ENCODE measurements at regions not wholly inside any gene's neighbourhood (a gene's known extent, or its start where the extent isn't known, plus 50 kb on each side); places are given as distances from the start of the nearest gene placed in this dataset.

DNA sequence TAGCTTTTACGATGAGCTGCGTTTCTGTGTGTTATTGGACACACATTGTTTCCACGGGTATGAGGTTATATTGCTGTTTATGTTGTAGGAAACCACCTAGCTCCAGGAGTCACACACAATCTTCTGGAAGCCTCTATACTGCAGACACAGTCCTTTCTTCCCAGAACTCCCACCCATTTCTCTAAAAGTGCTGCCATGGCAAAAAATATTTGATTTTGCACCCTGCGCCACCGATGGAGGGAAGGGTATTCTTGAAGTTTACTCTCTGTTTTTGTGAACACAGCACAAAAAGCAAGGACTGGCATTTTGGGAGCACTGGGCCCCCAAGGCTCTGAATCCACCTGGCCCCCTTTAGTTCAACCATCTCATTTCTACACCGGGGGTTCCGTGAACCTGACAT lies 187.5 kb downstream of the ICE1 start:
- no peak for TF ChIP-seq POLR2A (IDR thresholded peaks at IDR 0.05)
- TF ChIP-seq, protein P1, sequence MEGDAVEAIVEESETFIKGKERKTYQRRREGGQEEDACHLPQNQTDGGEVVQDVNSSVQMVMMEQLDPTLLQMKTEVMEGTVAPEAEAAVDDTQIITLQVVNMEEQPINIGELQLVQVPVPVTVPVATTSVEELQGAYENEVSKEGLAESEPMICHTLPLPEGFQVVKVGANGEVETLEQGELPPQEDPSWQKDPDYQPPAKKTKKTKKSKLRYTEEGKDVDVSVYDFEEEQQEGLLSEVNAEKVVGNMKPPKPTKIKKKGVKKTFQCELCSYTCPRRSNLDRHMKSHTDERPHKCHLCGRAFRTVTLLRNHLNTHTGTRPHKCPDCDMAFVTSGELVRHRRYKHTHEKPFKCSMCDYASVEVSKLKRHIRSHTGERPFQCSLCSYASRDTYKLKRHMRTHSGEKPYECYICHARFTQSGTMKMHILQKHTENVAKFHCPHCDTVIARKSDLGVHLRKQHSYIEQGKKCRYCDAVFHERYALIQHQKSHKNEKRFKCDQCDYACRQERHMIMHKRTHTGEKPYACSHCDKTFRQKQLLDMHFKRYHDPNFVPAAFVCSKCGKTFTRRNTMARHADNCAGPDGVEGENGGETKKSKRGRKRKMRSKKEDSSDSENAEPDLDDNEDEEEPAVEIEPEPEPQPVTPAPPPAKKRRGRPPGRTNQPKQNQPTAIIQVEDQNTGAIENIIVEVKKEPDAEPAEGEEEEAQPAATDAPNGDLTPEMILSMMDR (IDR thresholded peaks at IDR 0.05) = no peak
- Histone ChIP-seq H3K9me3 (replicated peaks in 1 of 3) (no peaks in the 10 kb centered on the region), H3K4me1 (replicated peaks in 1 of 2) (peaks cover 0 to 16% of the 10 kb centered on the region in 2 donors), H3K36me3 (replicated peaks in 1 of 2) (no peaks in the 10 kb centered on the region), H3K4me3 (no peak overlapping the region), H3K27me3 (no peaks in the 10 kb centered on the region), H3K27ac (no peak overlapping the region)
- 93 to 96% (median 95%) methylated on average over 7 of the region's 7 CpGs for WGBS, 4 donors
- DNase-seq = no peak
- intact Hi-C loops (cut with DNase I) = no loop called here

- 56 to 66% (median 62%) methylated on average over 14 to 15 of the region's 15 CpGs for WGBS, 4 donors
- Histone ChIP-seq H3K36me3 (replicated peaks in 1 of 2) (no peaks in the 10 kb centered on the region), H3K27ac (peak overlapping the region in 3 of 5 donors; percentile 41 to 80 (median 52)), H3K4me1 (replicated peaks in 1 of 2) (peaks cover 0 to 5% of the 10 kb centered on the region in 2 donors), H3K9me3 (replicated peaks in 1 of 3) (no peaks in the 10 kb centered on the region), H3K27me3 (no peaks in the 10 kb centered on the region), H3K4me3 (no peak overlapping the region)
- intact Hi-C loops (cut with DNase I) = no loop called here
- DNase-seq = peak; percentile 67 to 92 (median 87)
- TF ChIP-seq, protein P1 (IDR thresholded peaks at IDR 0.05) = no peak
- TF ChIP-seq POLR2A (IDR thresholded peaks at IDR 0.05) = no peak
Measured at GRCh38 chr5:5605170-5605764, 182.8 kb downstream of the ICE1 start.

- H3K27me3 ChIP-seq = no peaks in the 10 kb centered on the region
- no peaks in the 10 kb centered on the region for H3K36me3 ChIP-seq (replicated peaks in 1 of 2)
- intact Hi-C loops (cut with DNase I) = no loop called here
- peaks cover 0 to 5% of the 10 kb centered on the region in 2 donors for H3K4me1 ChIP-seq (replicated peaks in 1 of 2)
- no peak for DNase-seq
- no peak overlapping the region for H3K4me3 ChIP-seq
- H3K27ac ChIP-seq = no peak overlapping the region
- TF ChIP-seq, protein P1 (IDR thresholded peaks at IDR 0.05) = no peak
- no peak for TF ChIP-seq POLR2A (IDR thresholded peaks at IDR 0.05)
- H3K9me3 ChIP-seq (replicated peaks in 1 of 3) = no peaks in the 10 kb centered on the region
- 93 to 100% (median 98%) methylated on average over 1 of the region's 1 CpG for WGBS, 4 donors
Measured at GRCh38 chr5:5602554-5602953, 180.1 kb downstream of the ICE1 start.

DNA sequence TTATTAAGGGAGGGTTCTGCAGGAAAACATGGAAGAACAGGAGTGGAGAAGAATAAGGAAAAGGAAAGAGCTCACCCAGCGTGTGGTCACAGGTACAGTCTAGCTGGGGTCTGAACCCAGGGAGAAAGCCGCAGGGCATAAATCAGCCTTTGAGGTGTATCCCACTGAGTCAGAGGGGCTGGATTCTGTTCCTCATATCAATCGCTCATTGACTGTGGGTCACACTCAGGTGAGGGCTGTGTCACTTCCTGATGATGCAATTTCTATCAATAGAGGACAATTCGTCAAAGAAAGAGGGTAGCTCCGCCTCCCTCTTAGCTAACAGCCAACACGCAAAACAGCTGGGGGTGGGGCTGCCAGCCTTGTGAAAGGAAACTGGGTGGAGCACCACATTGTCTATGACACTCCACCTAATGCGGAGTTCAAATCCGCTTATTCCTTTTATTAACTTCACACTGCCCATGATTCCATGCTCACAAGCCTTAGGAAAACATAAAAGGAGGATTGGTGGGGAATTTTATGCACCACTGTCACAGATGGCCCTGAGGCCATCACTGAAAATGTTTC lies 176.2 kb downstream of the ICE1 start:
- no peak for DNase-seq
- Histone ChIP-seq H3K36me3 (replicated peaks in 1 of 2) (no peaks in the 10 kb centered on the region), H3K9me3 (replicated peaks in 1 of 3) (no peaks in the 10 kb centered on the region), H3K27me3 (no peaks in the 10 kb centered on the region), H3K4me1 (replicated peaks in 1 of 2) (no peaks in the 10 kb centered on the region), H3K4me3 (no peak overlapping the region), H3K27ac (no peak overlapping the region)
- intact Hi-C loops (cut with DNase I) = no loop called here
- 85 to 94% (median 88%) methylated on average over 7 to 8 of the region's 8 CpGs for WGBS, 4 donors
- TF ChIP-seq POLR2A (IDR thresholded peaks at IDR 0.05) = no peak
- TF ChIP-seq, protein P1 (IDR thresholded peaks at IDR 0.05) = no peak

All from adrenal gland (tissue), 9 donors.